ENCODE measurements at regions not wholly inside any gene's neighbourhood (a gene's known extent, or its start where the extent isn't known, plus 50 kb on each side); places are given as distances from the start of the nearest gene placed in this dataset.

DNA sequence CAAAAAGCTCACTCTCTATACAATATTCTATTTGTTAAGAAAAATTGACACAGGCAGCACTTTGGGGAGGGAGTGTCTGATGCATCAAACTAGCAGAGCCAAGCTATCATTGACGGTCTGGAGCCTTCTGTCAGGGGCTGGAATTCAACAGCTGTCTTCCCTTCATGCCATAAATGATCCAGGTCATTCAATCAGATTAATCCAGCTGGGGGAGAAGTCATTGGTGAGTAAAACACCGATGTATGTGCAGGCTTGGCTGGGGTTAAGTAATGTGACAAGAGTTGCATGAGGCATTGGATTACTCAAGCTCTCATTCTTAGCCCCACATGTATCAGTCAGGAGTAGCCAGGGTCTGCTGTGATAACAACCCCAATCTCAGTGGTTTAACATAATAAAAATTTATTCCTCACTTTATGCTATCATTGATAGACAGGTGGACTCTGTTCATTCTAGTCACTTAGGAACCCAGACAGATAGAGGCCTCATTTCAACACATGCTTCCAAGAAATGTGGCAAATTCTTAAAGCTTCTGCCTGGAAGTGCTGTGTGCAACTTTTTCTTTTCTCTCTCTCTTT lies 118.1 kb upstream of the GADD45A start:
- ATAC-seq (ENCODE audit: low read depth) (no peak), DNase-seq (no peak)
- H3K4me3 Mint-ChIP-seq, result no peak overlapping the region
- Histone ChIP-seq H3K79me2 (ENCODE audit: control insufficient read depth, insufficient read depth, low read length) (no peaks in the 10 kb centered on the region), H3K27ac (ENCODE audit: low read length in 2 of 2) (no peak overlapping the region), H4K20me1 (ENCODE audit: control insufficient read depth, insufficient read depth, low read length, poor library complexity, severe bottlenecking) (no peaks in the 10 kb centered on the region), H3K27me3 (replicated peaks in 1 of 4; ENCODE audit: control extremely low read depth in 1 of 4, control insufficient read depth in 3 of 4, insufficient read depth in 4 of 4, low read length in 3 of 4) (no peaks in the 10 kb centered on the region), H3K4me3 (ENCODE audit: control extremely low read depth in 1 of 5, extremely low read depth in 1 of 5, insufficient read depth in 1 of 5, low read depth in 2 of 5, low read length in 4 of 5) (no peak overlapping the region), H3K4me2 (replicated peaks; ENCODE audit: low read depth, low read length, poor library complexity, severe bottlenecking) (no peak overlapping the region), H3K9ac (ENCODE audit: low read length) (no peak overlapping the region), H3K9me3 (ENCODE audit: control extremely low read depth in 1 of 3, control insufficient read depth in 2 of 3, insufficient read depth in 1 of 3, low read length in 2 of 3) (peaks cover 0 to 4% (median 0%) of the 10 kb centered on the region in 3 donors), H3K4me1 (ENCODE audit: control insufficient read depth in 2 of 2, insufficient read depth in 2 of 2, low read length in 2 of 2) (no peaks in the 10 kb centered on the region), H2AFZ (ENCODE audit: insufficient read depth, low read depth, low read length, poor library complexity, severe bottlenecking) (no peak overlapping the region), H3K36me3 (replicated peaks in 1 of 2; ENCODE audit: control extremely low read depth in 1 of 2, control insufficient read depth in 1 of 2, extremely low read depth in 1 of 2, insufficient read depth in 2 of 2, low read length in 1 of 2) (no peaks in the 10 kb centered on the region)
- peaks cover 6% of the 10 kb centered on the region for H3K27me3 Mint-ChIP-seq
- CTCF ChIA-PET, result interaction anchor here (0.8 to 13.9 kb wide), 2 partner anchors 34 to 191 kb away, joined by 3 to 289 read pairs; no protein-coding TSS in a partner anchor
- H3K4me1 Mint-ChIP-seq, result no peaks in the 10 kb centered on the region
- no peaks in the 10 kb centered on the region for H3K9me3 Mint-ChIP-seq (ENCODE audit: insufficient read depth)
- intact Hi-C loops (cut with micrococcal nuclease), result no loop called here
- no peak overlapping the region for H3K27ac Mint-ChIP-seq
- WGBS (ENCODE audit: insufficient coverage), result 90% methylated on average over 2 of the region's 2 CpGs
- POLR2A ChIA-PET, result no interaction called here
- TF ChIP-seq, protein P1, sequence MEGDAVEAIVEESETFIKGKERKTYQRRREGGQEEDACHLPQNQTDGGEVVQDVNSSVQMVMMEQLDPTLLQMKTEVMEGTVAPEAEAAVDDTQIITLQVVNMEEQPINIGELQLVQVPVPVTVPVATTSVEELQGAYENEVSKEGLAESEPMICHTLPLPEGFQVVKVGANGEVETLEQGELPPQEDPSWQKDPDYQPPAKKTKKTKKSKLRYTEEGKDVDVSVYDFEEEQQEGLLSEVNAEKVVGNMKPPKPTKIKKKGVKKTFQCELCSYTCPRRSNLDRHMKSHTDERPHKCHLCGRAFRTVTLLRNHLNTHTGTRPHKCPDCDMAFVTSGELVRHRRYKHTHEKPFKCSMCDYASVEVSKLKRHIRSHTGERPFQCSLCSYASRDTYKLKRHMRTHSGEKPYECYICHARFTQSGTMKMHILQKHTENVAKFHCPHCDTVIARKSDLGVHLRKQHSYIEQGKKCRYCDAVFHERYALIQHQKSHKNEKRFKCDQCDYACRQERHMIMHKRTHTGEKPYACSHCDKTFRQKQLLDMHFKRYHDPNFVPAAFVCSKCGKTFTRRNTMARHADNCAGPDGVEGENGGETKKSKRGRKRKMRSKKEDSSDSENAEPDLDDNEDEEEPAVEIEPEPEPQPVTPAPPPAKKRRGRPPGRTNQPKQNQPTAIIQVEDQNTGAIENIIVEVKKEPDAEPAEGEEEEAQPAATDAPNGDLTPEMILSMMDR (IDR thresholded peaks at IDR 0.05), result no peak
- TF ChIP-seq EZH2 (IDR thresholded peaks at IDR 0.05; ENCODE audit: borderline replicate concordance, insufficient read depth, low read depth, low read length, poor library complexity, severe bottlenecking), result no peak

DNA sequence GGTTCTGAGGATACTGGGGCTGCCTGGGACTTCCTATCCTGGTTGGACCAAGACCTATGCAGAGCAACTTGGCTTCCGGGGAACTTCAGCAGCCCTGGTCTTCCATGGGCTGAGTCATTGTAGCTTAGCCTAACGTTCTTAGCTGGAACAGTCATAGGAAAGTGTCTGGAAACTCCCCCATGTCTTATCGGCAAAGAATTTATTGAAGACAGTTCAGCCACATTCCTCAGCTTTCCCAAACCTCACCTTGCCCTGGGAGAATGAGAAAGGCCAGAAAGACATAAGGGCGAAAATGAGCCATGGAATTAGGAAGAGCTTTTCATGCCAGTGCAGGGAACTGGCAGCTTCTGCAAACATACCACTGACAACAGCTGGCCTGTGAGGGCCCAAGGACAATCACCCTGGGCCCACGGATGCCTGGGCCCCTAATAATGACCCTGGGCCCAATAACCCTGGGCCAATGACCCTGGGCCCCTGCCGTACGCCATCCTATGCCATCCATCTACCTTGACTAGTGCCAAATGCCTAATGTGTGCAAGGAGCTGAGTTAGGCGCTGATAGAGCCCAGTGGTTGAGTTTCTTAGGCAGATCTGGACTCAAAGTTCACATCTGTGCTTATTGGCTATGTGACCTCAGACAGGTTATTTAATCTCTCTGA lies 114.4 kb upstream of the GADD45A start:
- no peak overlapping the region for H3K4me2 ChIP-seq (replicated peaks; ENCODE audit: low read depth, low read length, poor library complexity, severe bottlenecking)
- ChIA-PET CTCF (interaction anchor here (1.1 to 4.5 kb wide), 5 partner anchors 9 to 195 kb away, joined by 3 to 32 read pairs (median 5); no protein-coding TSS in a partner anchor), POLR2A (no interaction called here)
- no peak for DNase-seq
- no peaks in the 10 kb centered on the region for H4K20me1 ChIP-seq (ENCODE audit: control insufficient read depth, insufficient read depth, low read length, poor library complexity, severe bottlenecking)
- no peaks in the 10 kb centered on the region for H3K27me3 ChIP-seq (replicated peaks in 1 of 4; ENCODE audit: control extremely low read depth in 1 of 4, control insufficient read depth in 3 of 4, insufficient read depth in 4 of 4, low read length in 3 of 4)
- Mint-ChIP-seq H3K4me3 (no peak overlapping the region), H3K27ac (no peak overlapping the region), H3K4me1 (no peaks in the 10 kb centered on the region), H3K27me3 (peaks cover 6% of the 10 kb centered on the region), H3K9me3 (ENCODE audit: insufficient read depth) (no peaks in the 10 kb centered on the region)
- no peaks in the 10 kb centered on the region for H3K9me3 ChIP-seq (ENCODE audit: control extremely low read depth in 1 of 3, control insufficient read depth in 2 of 3, insufficient read depth in 1 of 3, low read length in 2 of 3)
- intact Hi-C loops (cut with micrococcal nuclease), result no loop called here
- H3K36me3 ChIP-seq (replicated peaks in 1 of 2; ENCODE audit: control extremely low read depth in 1 of 2, control insufficient read depth in 1 of 2, extremely low read depth in 1 of 2, insufficient read depth in 2 of 2, low read length in 1 of 2), result no peaks in the 10 kb centered on the region
- no peaks in the 10 kb centered on the region for H3K79me2 ChIP-seq (ENCODE audit: control insufficient read depth, insufficient read depth, low read length)
- no peak overlapping the region for H2AFZ ChIP-seq (ENCODE audit: insufficient read depth, low read depth, low read length, poor library complexity, severe bottlenecking)
- H3K4me1 ChIP-seq (ENCODE audit: control insufficient read depth in 2 of 2, insufficient read depth in 2 of 2, low read length in 2 of 2), result no peaks in the 10 kb centered on the region
- no peak overlapping the region for H3K27ac ChIP-seq (ENCODE audit: low read length in 2 of 2)
- no peak for TF ChIP-seq EZH2 (IDR thresholded peaks at IDR 0.05; ENCODE audit: borderline replicate concordance, insufficient read depth, low read depth, low read length, poor library complexity, severe bottlenecking)
- TF ChIP-seq, protein P1 (IDR thresholded peaks at IDR 0.05), result no peak
- H3K9ac ChIP-seq (ENCODE audit: low read length), result no peak overlapping the region
- 91% methylated on average over 6 of the region's 8 CpGs for WGBS (ENCODE audit: insufficient coverage)
- H3K4me3 ChIP-seq (ENCODE audit: control extremely low read depth in 1 of 5, extremely low read depth in 1 of 5, insufficient read depth in 1 of 5, low read depth in 2 of 5, low read length in 4 of 5), result no peak overlapping the region
- no peak for ATAC-seq (ENCODE audit: low read depth)
